HCT116 (cell line): ENCODE measurements at regions not wholly inside any gene's neighbourhood (a gene's known extent, or its start where the extent isn't known, plus 50 kb on each side); places are given as distances from the start of the nearest gene placed in this dataset.

ENCODE experiments used
- ATAC-seq: fragments of 200-7000 bp; cut with Tn5 transposase; 2 replicates; pipeline ENCODE4 v1.9.1; 2020; ENCODE audit warnings: mild to moderate bottlenecking, moderate library complexity
- BruUV-seq: library from RNA; stranded (reverse); fragments of 400-500 nt; replicated peaks from 2 replicates; lab custom pipeline; 2021; lab: Mats Ljungman, UMichigan
- CTCF ChIA-PET: fragments of 300-600 bp; sonication (Branson Sonifier 250); formaldehyde crosslinking; loops from one replicate; lab custom pipeline; 2021; ENCODE audit warnings: antibody characterized with exemption; lab: Charles Lee
- POLR2A ChIA-PET: fragments of 300-600, 350-600 bp; sonication (Branson Sonifier 250); formaldehyde crosslinking; loops from one replicate; lab custom pipeline; 2021; ENCODE audit warnings: antibody characterized with exemption; lab: Charles Lee
- RAD21 ChIA-PET, 2 experiments: fragments of 300-600 bp; sonication (Branson Sonifier 250); formaldehyde crosslinking; loops; one replicate each; lab custom pipeline; 2023; ENCODE audit warnings: low total read pairs in 2 of 2; ENCODE audit not compliant: uncharacterized antibody in 2 of 2, unreplicated experiment in 2 of 2, low non-redundant PET in 1 of 2; lab: Charles Lee
- DNase-seq: peaks from one replicate; pipeline ENCODE4 v3.0.0-alpha.2; 2010; ENCODE audit warnings: low read depth, low spot score
- H2AFZ ChIP-seq: fragments of 200-600 bp; shearing (Covaris generic), sonication (generic); 2 replicates; pipeline ENCODE4 v1.6.1; 2017; ENCODE audit warnings: low read depth, mixed run types, mixed read lengths, antibody characterized with exemption, low read length; ENCODE audit not compliant: poor library complexity, severe bottlenecking
- H3K27ac ChIP-seq: 2 replicates; pipeline ENCODE4 v1.5.1; 2012; ENCODE audit warnings: low read depth, low read length
- H3K27me3 ChIP-seq: fragments of 200-600 bp; sonication (generic); 2 replicates; pipeline ENCODE4 v1.6.1; 2016; ENCODE audit warnings: mixed run types, low read length, mixed read lengths; ENCODE audit not compliant: insufficient read depth
- H3K36me3 ChIP-seq, 2 experiments: fragments of 200-500 bp in 1 of 2; fragments of 200-600 bp in 1 of 2; sonication (Bioruptor generic) in 1 of 2; sonication (generic) in 1 of 2; 2 replicates each; pipeline versions ENCODE4 v1.5.1 to v1.6.1; 2014 to 2016; ENCODE audit warnings: low read length in 2 of 2, inconsistent platforms in 1 of 2, mixed read lengths in 1 of 2, mixed run types in 1 of 2; ENCODE audit not compliant: insufficient read depth in 2 of 2, control insufficient read depth in 1 of 2
- H3K4me1 ChIP-seq, 2 experiments: fragments of 200-600 bp in 1 of 2; sonication (generic) in 1 of 2; 2 replicates each; pipeline versions ENCODE4 v1.5.1 to v1.6.1; 2012 to 2017; ENCODE audit warnings: low read length in 2 of 2, inconsistent platforms in 1 of 2, mild to moderate bottlenecking in 1 of 2, mixed read lengths in 1 of 2, mixed run types in 1 of 2, moderate library complexity in 1 of 2; ENCODE audit not compliant: insufficient read depth in 2 of 2, control insufficient read depth in 1 of 2
- H3K4me2 ChIP-seq: fragments of 200-600 bp; sonication (generic); 2 replicates; pipeline ENCODE4 v1.6.1; 2017; ENCODE audit warnings: mixed run types, low read length, mixed read lengths
- H3K4me3 ChIP-seq, 2 experiments: fragments of 200-600 bp in 1 of 2; sonication (generic) in 1 of 2; replicated peaks in 1 of 2; 2 replicates each; pipeline ENCODE4 v1.5.1; 2011 to 2016; ENCODE audit warnings: low read length in 2 of 2, control low read depth in 1 of 2, low read depth in 1 of 2, mild to moderate bottlenecking in 1 of 2, mixed read lengths in 1 of 2, mixed run types in 1 of 2
- H3K79me2 ChIP-seq: fragments of 200-600 bp; sonication (generic); 2 replicates; pipeline ENCODE4 v1.6.1; 2017; ENCODE audit warnings: mild to moderate bottlenecking, mixed run types, low read length, moderate library complexity, mixed read lengths; ENCODE audit not compliant: insufficient read depth
- H3K9ac ChIP-seq: fragments of 200-600 bp; sonication (generic); 2 replicates; pipeline ENCODE4 v1.6.1; 2016; ENCODE audit warnings: low read length, mixed read lengths
- H3K9me2 ChIP-seq: fragments of 200-600 bp; sonication (generic), shearing (Covaris generic); 2 replicates; pipeline ENCODE4 v1.6.1; 2017; ENCODE audit warnings: mixed run types, mild to moderate bottlenecking, moderate library complexity; ENCODE audit not compliant: insufficient read depth
- H3K9me3 ChIP-seq, 2 experiments: fragments of 200-500 bp in 1 of 2; fragments of 200-600 bp in 1 of 2; sonication (Bioruptor generic) in 1 of 2; sonication (generic) in 1 of 2; 2 replicates each; pipeline ENCODE4 v1.6.1; 2014 to 2017; ENCODE audit warnings: low read length in 2 of 2, mixed read lengths in 2 of 2, inconsistent platforms in 1 of 2, low read depth in 1 of 2, mild to moderate bottlenecking in 1 of 2, mixed run types in 1 of 2, moderate library complexity in 1 of 2; ENCODE audit not compliant: control insufficient read depth in 1 of 2, insufficient read depth in 1 of 2
- H4K20me1 ChIP-seq: fragments of 200-600 bp; sonication (generic), shearing (Covaris generic); 2 replicates; pipeline ENCODE4 v1.6.1; 2017; ENCODE audit warnings: mixed run types, mild to moderate bottlenecking, moderate library complexity; ENCODE audit not compliant: insufficient read depth
- CEBPB ChIP-seq: IDR thresholded peaks from 2 replicates; pipeline ENCODE4 v1.6.1; 2012; ENCODE audit warnings: low read depth
- CTCF ChIP-seq, 3 experiments: fragments of 200-600 bp in 1 of 3; sonication (generic) in 1 of 3; IDR thresholded peaks in 2 of 3; conservative IDR thresholded peaks in 1 of 3; 2 replicates each; pipeline ENCODE4 v1.5.1; 2012 to 2017; ENCODE audit warnings: low read depth in 2 of 3, low read length in 2 of 3, antibody characterized with exemption in 1 of 3, borderline replicate concordance in 1 of 3, control low read depth in 1 of 3, mild to moderate bottlenecking in 1 of 3, mixed read lengths in 1 of 3, mixed run types in 1 of 3, moderate library complexity in 1 of 3; ENCODE audit not compliant: insufficient read depth in 1 of 3
- ELF1 ChIP-seq: IDR thresholded peaks from 2 replicates; pipeline ENCODE4 v1.6.1; 2012; ENCODE audit warnings: low read depth, borderline replicate concordance
- EZH2 ChIP-seq: fragments of 200-600 bp; sonication (generic); IDR thresholded peaks from 2 replicates; pipeline ENCODE4 v1.6.1; 2017; ENCODE audit warnings: antibody characterized with exemption, mixed run types
- EZH2phosphoT487 ChIP-seq: fragments of 200-600 bp; IDR thresholded peaks from 2 replicates; pipeline ENCODE4 v1.6.1; 2018; ENCODE audit warnings: antibody characterized with exemption, borderline replicate concordance
- FOSL1 ChIP-seq: IDR thresholded peaks from 2 replicates; pipeline ENCODE4 v1.6.1; 2012; ENCODE audit warnings: low read depth
- JUND ChIP-seq: IDR thresholded peaks from 2 replicates; pipeline ENCODE4 v1.6.1; 2012
- MAX ChIP-seq: IDR thresholded peaks from 2 replicates; pipeline ENCODE4 v1.6.1; 2012
- POLR2A ChIP-seq: IDR thresholded peaks from 2 replicates; pipeline ENCODE4 v1.7.0; 2011; ENCODE audit warnings: borderline replicate concordance; ENCODE audit not compliant: insufficient read depth, insufficient read length; ENCODE audit errors: extremely low read depth
- POLR2AphosphoS5 ChIP-seq: IDR thresholded peaks from 2 replicates; pipeline ENCODE4 v1.6.1; 2011; ENCODE audit warnings: mild to moderate bottlenecking, low read depth, low read length, moderate library complexity
- RAD21 ChIP-seq: IDR thresholded peaks from 2 replicates; pipeline ENCODE4 v1.6.1; 2012; ENCODE audit warnings: low read depth, mild to moderate bottlenecking
- SRF ChIP-seq: IDR thresholded peaks from 2 replicates; pipeline ENCODE4 v1.6.1; 2012; ENCODE audit warnings: low read depth
- TCF7L2 ChIP-seq: IDR thresholded peaks from 2 replicates; pipeline ENCODE4 v1.7.0; 2011; ENCODE audit warnings: borderline replicate concordance, inconsistent platforms; ENCODE audit not compliant: insufficient read depth, insufficient read length; ENCODE audit errors: extremely low read depth
- ZNF274 ChIP-seq: fragments of 200-500 bp; sonication (Bioruptor generic); IDR thresholded peaks from 2 replicates; pipeline ENCODE4 v1.6.1; 2014; ENCODE audit warnings: mild to moderate bottlenecking, low read depth, low read length, inconsistent platforms
- intact Hi-C: fragments of 100-400 bp; cut with micrococcal nuclease; formaldehyde crosslinking; loops from 2 replicates; pipeline ENCODE4 v1.10.0; 2022
- TF ChIP-seq, protein P1 (sequence below): IDR thresholded peaks from 2 replicates; pipeline ENCODE4 v1.6.1; 2012; ENCODE audit warnings: low read depth
- TF ChIP-seq, protein P2 (sequence below): IDR thresholded peaks from 2 replicates; pipeline ENCODE4 v1.6.1; 2012

GRCh38 chr1:112110031-112110430 lies 120.6 kb upstream of the KCND3 start:
- CTCF ChIA-PET = no interaction called here
- Histone ChIP-seq H3K9me2 (no peaks in the 10 kb centered on the region), H3K9me3 (no peaks in the 10 kb centered on the region), H3K4me3 (no peak overlapping the region), H3K4me1 (no peaks in the 10 kb centered on the region), H2AFZ (no peak overlapping the region), H3K9ac (no peak overlapping the region), H3K79me2 (no peaks in the 10 kb centered on the region), H3K27ac (no peak overlapping the region), H4K20me1 (no peaks in the 10 kb centered on the region), H3K4me2 (no peak overlapping the region), H3K27me3 (peaks cover 17% of the 10 kb centered on the region), H3K36me3 (no peaks in the 10 kb centered on the region)
- ATAC-seq (no peak), DNase-seq (no peak)
- no TSS peak for BruUV-seq
- intact Hi-C loops = no loop called here
- POLR2A ChIA-PET = no interaction called here
- RAD21 ChIA-PET = no interaction called here
- TF ChIP-seq ZNF274 = no peak

DNA sequence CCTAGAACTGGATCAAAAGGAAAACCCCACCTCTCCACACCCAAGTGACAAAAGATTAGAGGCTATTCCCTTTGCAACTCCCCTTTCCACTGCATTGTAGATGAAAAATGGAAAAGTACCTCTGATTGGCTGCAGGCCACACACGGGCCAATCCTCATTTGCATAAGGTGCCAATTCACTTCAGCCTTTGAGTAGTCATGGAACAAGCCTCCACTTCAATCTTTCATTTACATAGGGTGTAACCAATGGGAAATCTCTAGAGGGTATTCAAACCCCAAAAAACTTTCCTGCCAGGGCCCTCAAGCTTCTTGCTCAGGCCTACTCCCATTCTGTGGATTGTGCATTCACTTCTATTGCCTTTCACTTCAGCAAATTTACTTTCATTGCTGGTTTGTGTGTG lies 122.3 kb upstream of the KCND3 start:
- DNase-seq = no peak
- Histone ChIP-seq H3K4me3 (no peak overlapping the region), H3K9me2 (no peaks in the 10 kb centered on the region), H3K79me2 (no peaks in the 10 kb centered on the region), H3K27me3 (peaks cover 17% of the 10 kb centered on the region), H4K20me1 (no peaks in the 10 kb centered on the region), H3K9ac (no peak overlapping the region), H2AFZ (no peak overlapping the region), H3K4me1 (no peaks in the 10 kb centered on the region), H3K9me3 (no peaks in the 10 kb centered on the region), H3K27ac (no peak overlapping the region), H3K4me2 (no peak overlapping the region), H3K36me3 (no peaks in the 10 kb centered on the region)
- no TSS peak for BruUV-seq
- ChIA-PET CTCF (no interaction called here), POLR2A (no interaction called here), RAD21 (no interaction called here)
- no peak for ATAC-seq
- TF ChIP-seq, protein P1, sequence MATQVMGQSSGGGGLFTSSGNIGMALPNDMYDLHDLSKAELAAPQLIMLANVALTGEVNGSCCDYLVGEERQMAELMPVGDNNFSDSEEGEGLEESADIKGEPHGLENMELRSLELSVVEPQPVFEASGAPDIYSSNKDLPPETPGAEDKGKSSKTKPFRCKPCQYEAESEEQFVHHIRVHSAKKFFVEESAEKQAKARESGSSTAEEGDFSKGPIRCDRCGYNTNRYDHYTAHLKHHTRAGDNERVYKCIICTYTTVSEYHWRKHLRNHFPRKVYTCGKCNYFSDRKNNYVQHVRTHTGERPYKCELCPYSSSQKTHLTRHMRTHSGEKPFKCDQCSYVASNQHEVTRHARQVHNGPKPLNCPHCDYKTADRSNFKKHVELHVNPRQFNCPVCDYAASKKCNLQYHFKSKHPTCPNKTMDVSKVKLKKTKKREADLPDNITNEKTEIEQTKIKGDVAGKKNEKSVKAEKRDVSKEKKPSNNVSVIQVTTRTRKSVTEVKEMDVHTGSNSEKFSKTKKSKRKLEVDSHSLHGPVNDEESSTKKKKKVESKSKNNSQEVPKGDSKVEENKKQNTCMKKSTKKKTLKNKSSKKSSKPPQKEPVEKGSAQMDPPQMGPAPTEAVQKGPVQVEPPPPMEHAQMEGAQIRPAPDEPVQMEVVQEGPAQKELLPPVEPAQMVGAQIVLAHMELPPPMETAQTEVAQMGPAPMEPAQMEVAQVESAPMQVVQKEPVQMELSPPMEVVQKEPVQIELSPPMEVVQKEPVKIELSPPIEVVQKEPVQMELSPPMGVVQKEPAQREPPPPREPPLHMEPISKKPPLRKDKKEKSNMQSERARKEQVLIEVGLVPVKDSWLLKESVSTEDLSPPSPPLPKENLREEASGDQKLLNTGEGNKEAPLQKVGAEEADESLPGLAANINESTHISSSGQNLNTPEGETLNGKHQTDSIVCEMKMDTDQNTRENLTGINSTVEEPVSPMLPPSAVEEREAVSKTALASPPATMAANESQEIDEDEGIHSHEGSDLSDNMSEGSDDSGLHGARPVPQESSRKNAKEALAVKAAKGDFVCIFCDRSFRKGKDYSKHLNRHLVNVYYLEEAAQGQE = no peak
- TF ChIP-seq MAX (no peak), POLR2AphosphoS5 (no peak), EZH2phosphoT487 (no peak), ELF1 (no peak), EZH2 (no peak), SRF (no peak), POLR2A (no peak), FOSL1 (no peak), CEBPB (no peak), CTCF (IDR thresholded peaks at IDR 0.05 in 2 of 3, conservative IDR thresholded peaks at IDR 0.05 in 1 of 3; ENCODE audit: borderline replicate concordance in 1 of 3, insufficient read depth in 1 of 3, low read depth in 2 of 3, low read length in 2 of 3) (no peak), JUND (no peak), TCF7L2 (no peak), RAD21 (no peak)
- TF ChIP-seq, protein P2, sequence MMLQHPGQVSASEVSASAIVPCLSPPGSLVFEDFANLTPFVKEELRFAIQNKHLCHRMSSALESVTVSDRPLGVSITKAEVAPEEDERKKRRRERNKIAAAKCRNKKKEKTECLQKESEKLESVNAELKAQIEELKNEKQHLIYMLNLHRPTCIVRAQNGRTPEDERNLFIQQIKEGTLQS = no peak
- intact Hi-C loops = no loop called here
